NCI-H146 (cell line): ENCODE measurements at regions not wholly inside any gene's neighbourhood (a gene's known extent, or its start where the extent isn't known, plus 50 kb on each side); places are given as distances from the start of the nearest gene placed in this dataset.
A peak's percentile ranks its signal among the peaks of the same experiment; 100 is the strongest.

ENCODE experiments used
- DNase-seq: peaks from one replicate; lab custom pipeline; 2025; lab: John Stamatoyannopoulos, UW

GRCh38 chr2:239905884-239906654 is 119.1 kb downstream of the NDUFA10 start:
- no peak for DNase-seq

DNA sequence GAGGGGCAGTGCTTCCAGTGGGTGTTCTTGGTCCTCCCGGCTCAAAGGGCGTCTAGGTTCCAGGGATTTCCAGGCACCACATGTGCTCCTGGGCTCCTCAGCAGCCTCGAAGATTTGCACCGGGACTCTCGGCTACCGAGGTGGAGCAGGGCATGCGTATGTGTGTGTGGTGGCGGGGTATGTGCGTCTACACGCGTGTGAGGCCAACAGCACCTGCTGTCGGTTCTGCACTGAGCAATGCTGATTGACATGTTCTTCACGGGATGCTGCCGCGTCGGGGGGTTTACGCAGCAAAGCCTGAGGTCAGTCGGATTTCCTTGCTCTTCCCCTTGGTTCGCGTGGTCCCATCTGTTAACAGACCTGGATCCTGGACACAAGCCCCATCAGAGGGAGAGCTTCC is 119.8 kb downstream of the NDUFA10 start:
- no peak for DNase-seq

- no peak for DNase-seq
Measured at GRCh38 chr2:239904496-239904895, 120.6 kb downstream of the NDUFA10 start.

GRCh38 chr2:239903803-239904202 is 121.3 kb downstream of the NDUFA10 start:
- DNase-seq, result no peak

GRCh38 chr2:239903210-239903609 is 121.9 kb downstream of the NDUFA10 start:
- no peak for DNase-seq

DNA sequence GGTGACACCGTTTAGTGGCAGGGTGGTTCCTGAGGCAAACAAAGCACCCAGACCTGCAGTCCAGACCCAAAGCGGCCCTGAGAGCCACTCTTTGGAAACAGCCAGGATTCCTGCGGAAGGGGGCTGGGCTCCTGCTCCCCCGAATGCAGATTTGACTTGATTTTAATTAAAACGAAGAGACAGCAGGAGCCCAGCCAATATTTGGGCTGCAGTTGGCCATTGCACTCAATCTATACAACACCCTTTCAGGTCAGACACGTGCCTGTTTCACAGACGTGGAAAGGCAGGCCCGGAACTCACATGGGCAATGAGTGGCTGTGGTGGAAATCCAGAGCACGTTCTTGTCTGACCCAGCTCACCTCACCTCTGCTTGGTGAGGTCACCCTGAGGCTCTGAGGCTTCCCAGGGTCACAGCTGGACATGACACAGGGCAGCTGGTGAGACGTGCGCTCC is 122.4 kb downstream of the NDUFA10 start:
- DNase-seq, result no peak

- no peak for DNase-seq
Measured at GRCh38 chr2:239898292-239898925, 126.7 kb downstream of the NDUFA10 start.

DNA sequence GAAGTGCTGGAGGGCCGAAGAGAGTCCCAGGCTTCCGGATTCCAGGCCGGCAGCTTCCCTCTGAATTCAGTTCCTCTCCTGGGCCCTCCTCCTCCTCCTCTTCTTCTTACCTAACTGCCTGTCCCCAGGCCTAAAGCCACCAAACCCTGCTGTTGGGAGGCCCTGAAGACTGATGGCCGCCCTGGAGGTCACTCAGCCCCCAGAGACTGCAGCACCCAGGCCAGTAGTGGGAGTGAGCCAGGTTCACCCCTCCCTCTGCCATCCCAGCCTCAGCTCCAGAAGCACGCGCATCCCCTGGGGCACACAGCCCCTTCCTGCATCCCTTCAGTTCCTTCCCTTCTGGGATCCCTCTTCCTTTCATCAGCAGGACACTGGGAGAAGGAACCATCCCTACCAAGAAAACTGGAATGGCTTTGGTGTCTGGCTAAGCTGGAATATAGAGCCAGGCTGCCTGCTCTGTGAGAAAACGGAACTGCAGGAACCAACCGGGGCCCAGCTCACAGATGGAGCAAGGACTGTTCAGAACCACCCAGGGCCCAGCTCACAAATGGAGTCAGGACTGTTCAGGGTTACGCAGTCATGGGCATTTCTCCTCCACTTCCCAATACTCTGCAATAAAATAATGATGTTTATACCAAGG is 127.4 kb downstream of the NDUFA10 start:
- DNase-seq, result no peak

DNA sequence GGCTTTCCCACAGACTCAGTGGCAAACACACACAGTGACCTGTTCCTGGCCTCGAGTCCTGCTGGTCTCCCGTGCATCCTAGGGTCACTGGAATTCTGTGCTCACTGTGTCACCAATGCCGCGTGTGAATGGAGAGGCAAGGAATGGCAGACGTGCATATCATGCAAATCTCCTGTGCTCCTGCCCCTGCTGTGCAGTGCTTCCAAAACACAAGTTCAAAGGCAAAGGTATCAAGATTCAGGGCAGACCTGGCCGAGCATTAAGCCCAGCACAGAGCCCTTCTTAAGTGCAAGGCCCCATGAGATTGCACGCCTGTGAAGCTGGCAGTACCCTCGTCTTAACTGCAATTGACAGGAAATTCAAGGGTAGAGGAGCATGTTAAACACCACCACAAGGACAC is 129.1 kb downstream of the NDUFA10 start:
- DNase-seq, result no peak

DNA sequence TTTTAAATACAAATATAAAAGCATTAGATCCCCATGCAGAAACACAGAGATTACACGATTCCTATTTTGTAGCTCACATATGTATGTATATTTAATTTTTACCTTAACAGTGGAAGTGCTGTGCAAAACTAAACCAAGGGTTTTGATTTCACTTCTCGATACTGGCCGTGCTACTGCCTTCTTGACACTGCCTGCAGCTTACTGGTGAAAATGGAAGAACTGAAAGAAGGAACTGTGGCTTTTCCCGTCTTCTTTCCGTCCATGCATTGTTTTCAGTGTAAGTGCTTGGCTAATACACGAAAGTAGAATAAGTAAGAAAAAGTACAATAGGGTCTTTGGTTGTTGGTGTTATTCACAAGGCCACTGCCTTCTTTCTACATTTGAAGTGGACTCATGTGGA is 129.5 kb downstream of the NDUFA10 start:
- DNase-seq, result no peak

- no peak for DNase-seq
Measured at GRCh38 chr2:239895116-239895515, 130.0 kb downstream of the NDUFA10 start.

DNA sequence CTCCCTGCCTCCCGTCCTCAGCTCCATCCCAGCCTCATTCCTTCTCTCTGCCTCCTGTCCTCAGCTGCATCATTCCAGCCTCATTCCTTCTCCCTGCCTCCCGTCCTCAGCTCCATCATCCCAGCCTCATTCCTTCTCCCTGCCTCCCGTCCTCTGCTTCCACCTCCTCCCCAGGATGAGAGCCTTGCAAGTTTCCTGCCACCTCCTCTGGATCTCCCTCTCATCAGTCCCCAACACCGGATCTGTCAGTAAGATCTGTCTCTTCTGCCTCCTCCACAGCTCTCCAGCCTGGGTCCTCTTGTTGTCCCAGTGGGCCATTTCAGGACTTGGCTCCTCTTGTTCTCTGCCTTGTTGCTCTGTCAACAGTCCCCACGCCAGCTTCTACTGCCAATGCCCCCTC is 130.9 kb downstream of the NDUFA10 start:
- no peak for DNase-seq

GRCh38 chr2:239893236-239893515 is 132.0 kb downstream of the NDUFA10 start:
- DNase-seq, result no peak

- DNase-seq, result no peak
Measured at GRCh38 chr2:239892441-239893235, 132.5 kb downstream of the NDUFA10 start.

DNA sequence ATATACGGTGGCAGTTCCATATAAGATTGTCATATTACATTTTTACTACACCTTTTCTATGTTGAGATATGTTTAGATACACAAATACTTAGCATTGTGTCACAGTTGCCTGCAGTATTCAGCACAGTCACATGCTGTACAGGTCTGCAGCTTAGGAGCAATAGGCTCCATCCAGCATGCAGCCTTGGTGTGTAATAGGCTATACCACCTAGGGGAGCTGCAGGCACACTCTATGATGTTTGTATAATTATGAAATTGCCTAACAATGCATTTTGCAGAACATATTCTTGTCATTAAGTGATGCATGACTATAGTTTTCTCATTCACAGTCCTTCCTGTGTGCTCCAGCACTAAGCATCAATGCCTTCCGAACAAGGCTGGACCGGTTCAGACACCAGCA is 133.4 kb downstream of the NDUFA10 start:
- DNase-seq, result no peak

DNA sequence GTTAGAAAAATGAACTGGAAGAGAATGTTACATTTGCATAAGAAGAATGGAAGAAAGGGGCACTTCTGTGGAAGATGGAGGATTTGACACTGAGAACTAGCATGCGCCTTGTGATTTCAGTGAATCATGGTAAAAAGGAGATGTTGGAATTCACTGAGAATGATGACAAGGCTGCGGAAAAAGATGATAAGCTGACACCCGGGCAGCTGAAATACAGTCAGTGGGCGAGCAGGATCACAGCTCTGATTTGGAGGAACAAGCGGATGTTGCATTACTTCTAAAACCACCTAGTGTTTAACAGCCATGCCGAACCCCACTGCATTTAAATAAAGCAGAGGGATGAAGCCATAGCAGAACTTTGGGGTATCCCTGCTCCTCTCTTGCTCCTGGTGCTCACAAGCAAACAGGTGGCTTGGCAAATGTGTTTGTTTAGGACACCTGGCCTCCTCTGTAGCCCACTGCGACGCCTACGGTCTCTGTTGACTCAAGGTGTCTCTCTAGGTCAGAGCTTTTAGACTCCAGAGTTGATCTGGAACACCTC is 134.9 kb downstream of the NDUFA10 start:
- DNase-seq, result peak; percentile 3

- no peak for DNase-seq
Measured at GRCh38 chr2:239889641-239890121, 135.5 kb downstream of the NDUFA10 start.

- DNase-seq, result no peak
Measured at GRCh38 chr2:239887604-239888003, 137.5 kb downstream of the NDUFA10 start.

GRCh38 chr2:239886781-239887180 is 138.4 kb downstream of the NDUFA10 start:
- DNase-seq, result no peak

DNA sequence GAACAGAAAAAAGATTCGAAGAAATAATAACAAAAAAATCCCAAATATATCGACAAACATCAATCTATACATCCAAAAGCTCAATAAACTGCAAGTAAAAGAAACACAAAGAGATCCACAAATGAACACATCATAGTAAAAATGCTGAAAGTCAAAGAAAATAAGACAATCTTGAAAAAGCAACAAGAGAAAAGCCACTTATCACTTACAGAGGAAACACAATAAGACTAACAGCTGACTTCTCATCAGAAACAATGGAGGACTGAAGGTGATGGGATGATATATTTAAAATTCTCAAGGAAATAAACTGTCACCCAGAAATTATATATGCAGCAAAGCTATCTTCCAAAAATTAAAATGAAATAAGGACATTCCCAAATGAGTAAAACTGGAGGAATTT is 140.3 kb downstream of the NDUFA10 start:
- DNase-seq, result no peak

DNA sequence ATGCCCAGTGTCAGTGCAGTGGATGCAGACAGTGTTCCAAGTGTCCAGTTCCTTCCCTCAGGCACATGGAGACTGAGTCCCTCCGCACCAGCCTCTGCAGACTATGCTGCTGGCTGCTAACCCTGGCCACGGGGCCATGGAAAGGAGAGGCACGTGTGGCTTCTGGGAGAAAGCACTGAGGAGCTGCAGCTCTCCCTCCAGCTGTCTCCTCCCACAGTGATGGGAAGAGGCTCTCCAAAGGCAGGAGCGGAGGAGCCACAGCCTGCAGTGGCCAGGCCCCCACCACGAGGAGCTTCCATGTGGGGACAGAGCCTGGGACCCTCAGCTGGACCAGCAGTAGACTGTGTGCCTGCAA is 141.1 kb downstream of the NDUFA10 start:
- DNase-seq, result no peak

DNA sequence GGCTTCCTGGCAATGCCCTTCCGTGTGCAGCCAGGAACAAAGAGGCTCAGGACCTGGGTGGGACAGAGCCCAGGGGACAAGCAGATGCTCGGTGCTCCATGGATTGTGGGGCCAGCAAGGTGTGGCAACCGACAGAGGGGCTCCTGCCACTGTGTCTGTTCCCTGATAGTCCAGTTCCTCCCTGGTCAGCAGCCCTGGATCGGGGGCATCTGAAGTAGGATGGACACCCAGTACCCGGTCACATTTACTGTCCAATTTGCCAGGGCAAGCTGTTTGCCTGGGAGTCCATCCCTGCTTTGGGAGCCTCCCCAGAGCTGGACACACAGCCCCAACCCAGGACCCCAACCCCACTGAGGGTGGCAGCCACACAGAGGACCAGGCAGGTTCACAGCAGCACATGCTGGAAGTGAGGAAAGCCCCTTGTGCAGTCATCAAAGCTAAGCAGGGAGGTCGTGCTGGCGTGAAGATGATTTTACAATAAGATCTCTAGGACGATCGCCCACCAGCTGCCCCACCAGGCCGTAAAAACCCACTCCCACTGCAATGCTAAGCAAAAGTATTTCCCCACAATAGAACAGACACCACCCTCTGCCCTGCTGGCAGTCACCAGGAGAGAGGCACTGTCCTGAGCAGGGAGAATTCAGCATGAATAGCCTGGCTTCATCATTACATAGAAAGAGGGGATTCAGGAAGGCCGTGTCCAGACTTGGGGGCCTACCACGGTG is 141.7 kb downstream of the NDUFA10 start:
- DNase-seq, result no peak
